ENCODE measurements at regions not wholly inside any gene's neighbourhood (a gene's known extent, or its start where the extent isn't known, plus 50 kb on each side); places are given as distances from the start of the nearest gene placed in this dataset.
A peak's percentile ranks its signal among the peaks of the same experiment; 100 is the strongest.

DNA sequence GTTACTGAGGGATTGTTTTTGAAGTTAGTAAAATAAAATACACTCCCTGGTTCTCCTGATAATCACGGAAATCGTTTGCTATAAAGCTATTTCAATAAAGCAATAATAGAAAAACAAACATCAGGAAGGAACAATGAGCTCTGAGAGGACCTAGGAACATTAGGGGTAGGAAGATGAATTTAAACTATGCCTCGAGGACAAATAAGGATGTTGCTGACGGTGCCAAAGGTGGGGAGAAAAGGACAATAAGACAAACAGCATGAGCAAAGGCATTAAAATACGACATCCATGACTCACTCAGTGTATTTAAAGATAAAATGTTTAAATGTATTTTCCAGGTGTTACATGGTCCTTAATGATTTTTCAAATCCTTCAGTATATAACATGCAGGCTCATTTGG is 110.3 kb downstream of the MTNR1A start:
- H3K27me3 ChIP-seq (ENCODE audit: insufficient read depth, low read length, poor library complexity, severe bottlenecking) = no peaks in the 10 kb centered on the region
- Mint-ChIP-seq H3K27ac (no peak overlapping the region), H3K9me3 (peaks cover 0 to 5% (median 2%) of the 10 kb centered on the region in 5 donors), H3K27me3 (no peaks in the 10 kb centered on the region), H3K36me3 (no peaks in the 10 kb centered on the region), H3K4me3 (no peak overlapping the region), H3K4me1 (no peaks in the 10 kb centered on the region)
- H3K27ac ChIP-seq (ENCODE audit: low read depth, low read length) = no peak overlapping the region
- DNase-seq = no peak
- H3K4me1 ChIP-seq (ENCODE audit: insufficient read depth, low read length) = no peaks in the 10 kb centered on the region
- CTCF ChIA-PET = no interaction called here
- no peaks in the 10 kb centered on the region for H3K36me3 ChIP-seq (ENCODE audit: insufficient read depth, low read length)
- POLR2A ChIA-PET = no interaction called here
- no peaks in the 10 kb centered on the region for H3K9me3 ChIP-seq (ENCODE audit: low read length)
- no peak overlapping the region for H3K4me3 ChIP-seq (ENCODE audit: low read length)

DNA sequence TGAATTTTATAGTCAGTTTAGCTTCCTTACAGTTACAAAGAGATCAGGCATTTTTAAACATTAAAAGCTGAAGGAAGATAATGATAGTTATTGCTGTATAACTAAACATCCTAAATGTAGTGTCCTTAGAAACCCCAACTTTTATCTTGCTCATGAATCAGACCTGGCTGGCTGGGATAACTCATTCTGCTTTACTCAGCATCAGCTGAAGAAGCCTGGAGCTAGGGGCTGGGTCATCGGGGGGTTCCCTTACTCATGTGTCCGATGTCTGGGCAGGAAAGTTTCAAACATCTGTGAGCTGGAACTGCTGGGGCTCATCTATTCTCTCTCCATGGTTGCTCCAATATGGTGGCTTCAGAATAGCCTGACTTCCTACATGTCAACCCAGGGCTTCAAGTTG is 113.9 kb downstream of the MTNR1A start:
- no peaks in the 10 kb centered on the region for H3K9me3 ChIP-seq (ENCODE audit: low read length)
- no peaks in the 10 kb centered on the region for H3K4me1 Mint-ChIP-seq
- no peak overlapping the region for H3K4me3 Mint-ChIP-seq
- DNase-seq = no peak
- H3K27me3 ChIP-seq (ENCODE audit: insufficient read depth, low read length, poor library complexity, severe bottlenecking) = no peaks in the 10 kb centered on the region
- POLR2A ChIA-PET = no interaction called here
- H3K9me3 Mint-ChIP-seq = peaks cover 0 to 6% (median 3%) of the 10 kb centered on the region in 5 donors
- H3K27me3 Mint-ChIP-seq = no peaks in the 10 kb centered on the region
- no peaks in the 10 kb centered on the region for H3K36me3 ChIP-seq (ENCODE audit: insufficient read depth, low read length)
- no peak overlapping the region for H3K27ac Mint-ChIP-seq
- H3K4me1 ChIP-seq (ENCODE audit: insufficient read depth, low read length) = no peaks in the 10 kb centered on the region
- no peak overlapping the region for H3K4me3 ChIP-seq (ENCODE audit: low read length)
- no peaks in the 10 kb centered on the region for H3K36me3 Mint-ChIP-seq
- H3K27ac ChIP-seq (ENCODE audit: low read depth, low read length) = no peak overlapping the region
- CTCF ChIA-PET = no interaction called here

DNA sequence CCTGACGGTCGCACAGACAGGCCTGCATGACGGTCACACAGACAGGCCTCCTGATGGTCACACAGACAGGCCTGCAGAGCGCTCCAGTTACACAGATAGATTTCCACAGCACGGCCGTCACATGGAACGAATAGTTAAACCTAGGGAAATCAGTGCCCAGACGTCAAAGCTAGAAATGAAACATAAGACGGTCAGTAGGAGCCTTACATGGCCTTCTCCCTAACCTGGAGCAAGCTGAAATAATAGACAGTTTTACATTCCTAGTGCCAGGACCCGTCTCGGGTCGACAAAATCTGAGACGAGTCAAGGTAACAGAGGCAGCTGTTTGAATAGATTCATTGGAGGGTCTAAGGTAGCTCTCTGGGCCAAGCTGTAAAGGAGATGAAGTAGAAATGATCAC is 126.9 kb downstream of the MTNR1A start:
- Mint-ChIP-seq H3K27ac (no peak overlapping the region), H3K36me3 (no peaks in the 10 kb centered on the region), H3K27me3 (peaks cover 0 to 2% of the 10 kb centered on the region in 2 donors), H3K4me1 (no peaks in the 10 kb centered on the region), H3K9me3 (peaks cover 0 to 5% (median 0%) of the 10 kb centered on the region in 5 donors), H3K4me3 (no peak overlapping the region)
- Histone ChIP-seq H3K27ac (ENCODE audit: low read depth, low read length) (no peak overlapping the region), H3K27me3 (ENCODE audit: insufficient read depth, low read length, poor library complexity, severe bottlenecking) (no peaks in the 10 kb centered on the region), H3K36me3 (ENCODE audit: insufficient read depth, low read length) (no peaks in the 10 kb centered on the region), H3K9me3 (ENCODE audit: low read length) (no peaks in the 10 kb centered on the region), H3K4me3 (ENCODE audit: low read length) (no peak overlapping the region), H3K4me1 (ENCODE audit: insufficient read depth, low read length) (no peaks in the 10 kb centered on the region)
- POLR2A ChIA-PET = no interaction called here
- CTCF ChIA-PET = no interaction called here
- DNase-seq = no peak

DNA sequence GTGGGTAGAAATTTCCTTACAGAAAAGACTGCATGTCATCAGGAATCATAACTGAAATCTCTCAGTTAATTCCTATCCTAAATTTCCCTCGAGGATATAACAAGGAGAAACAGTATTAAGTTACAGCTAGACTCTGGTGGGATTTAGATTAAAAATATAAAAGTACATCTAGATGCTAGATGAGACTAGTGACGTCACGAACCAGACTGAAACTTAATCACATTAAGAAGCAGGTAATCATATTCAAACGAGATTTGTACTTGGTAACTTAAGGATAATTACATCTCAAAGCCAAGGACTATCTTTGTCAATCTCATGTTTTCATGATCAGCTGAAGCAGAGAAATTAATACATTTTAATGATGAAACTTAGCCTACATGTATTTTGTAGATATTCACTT is 130.6 kb downstream of the MTNR1A start:
- no peaks in the 10 kb centered on the region for H3K4me1 ChIP-seq (ENCODE audit: insufficient read depth, low read length)
- Mint-ChIP-seq H3K36me3 (no peaks in the 10 kb centered on the region), H3K9me3 (no peaks in the 10 kb centered on the region), H3K4me1 (no peaks in the 10 kb centered on the region), H3K27ac (no peak overlapping the region), H3K27me3 (peaks cover 0 to 2% of the 10 kb centered on the region in 2 donors), H3K4me3 (no peak overlapping the region)
- H3K27ac ChIP-seq (ENCODE audit: low read depth, low read length) = no peak overlapping the region
- H3K27me3 ChIP-seq (ENCODE audit: insufficient read depth, low read length, poor library complexity, severe bottlenecking) = no peaks in the 10 kb centered on the region
- ChIA-PET POLR2A (no interaction called here), CTCF (no interaction called here)
- no peaks in the 10 kb centered on the region for H3K36me3 ChIP-seq (ENCODE audit: insufficient read depth, low read length)
- no peak for DNase-seq
- H3K9me3 ChIP-seq (ENCODE audit: low read length) = no peaks in the 10 kb centered on the region
- no peak overlapping the region for H3K4me3 ChIP-seq (ENCODE audit: low read length)

DNA sequence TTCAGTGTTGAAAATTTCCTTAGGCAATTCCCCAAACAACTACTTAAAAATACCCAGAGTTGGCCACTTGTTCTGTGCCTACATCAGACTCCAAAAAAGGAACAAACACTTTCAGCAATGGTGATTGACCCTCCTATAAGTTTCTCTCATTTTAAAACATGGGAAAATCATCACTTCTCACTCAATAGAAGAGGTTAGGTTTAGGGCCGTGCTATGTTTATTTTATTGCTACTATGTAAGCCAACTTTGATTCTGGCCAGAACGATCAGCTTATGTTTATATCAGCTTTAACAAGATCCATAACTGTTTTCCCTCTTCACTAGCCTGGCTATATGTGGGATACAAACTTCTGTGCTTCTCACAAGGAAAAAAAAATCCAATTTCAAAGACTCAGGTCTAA is 133.1 kb downstream of the MTNR1A start:
- Histone ChIP-seq H3K27me3 (ENCODE audit: insufficient read depth, low read length, poor library complexity, severe bottlenecking) (no peaks in the 10 kb centered on the region), H3K4me3 (ENCODE audit: low read length) (no peak overlapping the region), H3K4me1 (ENCODE audit: insufficient read depth, low read length) (no peaks in the 10 kb centered on the region), H3K27ac (ENCODE audit: low read depth, low read length) (no peak overlapping the region), H3K9me3 (ENCODE audit: low read length) (no peaks in the 10 kb centered on the region), H3K36me3 (ENCODE audit: insufficient read depth, low read length) (no peaks in the 10 kb centered on the region)
- no peak for DNase-seq
- ChIA-PET POLR2A (no interaction called here), CTCF (no interaction called here)
- H3K9me3 Mint-ChIP-seq = no peaks in the 10 kb centered on the region
- no peaks in the 10 kb centered on the region for H3K27me3 Mint-ChIP-seq
- H3K4me1 Mint-ChIP-seq = no peaks in the 10 kb centered on the region
- H3K4me3 Mint-ChIP-seq = no peak overlapping the region
- H3K27ac Mint-ChIP-seq = peak overlapping the region in 1 of 8 donors; percentile 29
- no peaks in the 10 kb centered on the region for H3K36me3 Mint-ChIP-seq

DNA sequence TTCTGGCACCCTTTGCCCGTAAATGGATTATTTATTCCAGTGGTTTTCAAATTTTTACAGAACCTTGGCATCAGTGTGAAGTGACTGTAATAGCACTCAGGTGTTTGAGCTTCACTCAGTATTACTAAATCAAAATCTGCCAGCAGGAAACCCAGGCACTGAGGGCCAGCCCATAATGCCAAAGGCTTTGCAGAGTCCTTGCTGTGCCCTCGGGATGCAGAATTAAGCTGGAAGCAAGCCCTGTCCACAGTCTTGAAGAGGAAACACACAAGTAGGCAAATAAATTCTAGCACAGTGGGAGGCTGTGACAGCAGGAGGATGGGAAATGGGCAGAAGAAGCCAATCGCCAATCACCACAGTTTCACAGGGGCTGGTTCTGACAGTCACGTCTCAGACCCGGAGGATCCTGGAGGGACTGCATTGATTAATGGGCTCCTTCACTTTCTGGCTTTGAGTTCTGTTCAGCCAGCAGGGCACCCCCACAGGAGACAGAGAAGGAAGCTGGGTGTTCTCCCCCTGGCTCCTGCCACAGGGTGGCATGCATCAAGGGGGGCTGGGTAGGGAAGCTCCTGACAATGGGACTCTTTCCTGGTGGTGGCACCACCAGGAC is 138.8 kb downstream of the MTNR1A start:
- POLR2A ChIA-PET = no interaction called here
- H3K27me3 ChIP-seq (ENCODE audit: insufficient read depth, low read length, poor library complexity, severe bottlenecking) = no peaks in the 10 kb centered on the region
- H3K9me3 ChIP-seq (ENCODE audit: low read length) = no peaks in the 10 kb centered on the region
- no peak for DNase-seq
- CTCF ChIA-PET = no interaction called here
- Mint-ChIP-seq H3K27me3 (no peaks in the 10 kb centered on the region), H3K36me3 (no peaks in the 10 kb centered on the region), H3K9me3 (no peaks in the 10 kb centered on the region), H3K4me3 (no peak overlapping the region), H3K4me1 (no peaks in the 10 kb centered on the region), H3K27ac (no peak overlapping the region)
- H3K27ac ChIP-seq (ENCODE audit: low read depth, low read length) = no peak overlapping the region
- no peaks in the 10 kb centered on the region for H3K36me3 ChIP-seq (ENCODE audit: insufficient read depth, low read length)
- no peak overlapping the region for H3K4me3 ChIP-seq (ENCODE audit: low read length)
- no peaks in the 10 kb centered on the region for H3K4me1 ChIP-seq (ENCODE audit: insufficient read depth, low read length)

DNA sequence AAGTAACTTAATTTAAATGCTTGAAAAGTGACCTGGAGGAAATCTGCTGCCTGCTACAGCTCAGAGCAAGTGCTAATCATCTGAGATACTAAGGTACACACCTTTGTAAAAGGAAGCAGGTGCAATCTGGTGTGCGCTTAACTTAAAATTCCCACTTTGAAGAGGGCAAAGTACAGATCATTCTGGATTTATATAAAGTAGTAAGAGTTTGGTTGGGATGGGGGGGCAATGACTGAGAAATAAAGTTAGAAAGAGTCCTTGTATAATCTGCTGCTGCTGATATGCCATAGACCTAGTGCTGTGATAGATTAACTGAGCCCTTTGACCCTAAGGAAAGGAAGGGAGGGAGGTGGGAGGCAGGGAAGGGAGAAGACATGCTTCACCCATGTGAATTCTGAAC is 141.0 kb downstream of the MTNR1A start:
- peaks cover 0 to 3% (median 0%) of the 10 kb centered on the region in 5 donors for H3K9me3 Mint-ChIP-seq
- H3K36me3 Mint-ChIP-seq = no peaks in the 10 kb centered on the region
- no peaks in the 10 kb centered on the region for H3K9me3 ChIP-seq (ENCODE audit: low read length)
- no peaks in the 10 kb centered on the region for H3K4me1 ChIP-seq (ENCODE audit: insufficient read depth, low read length)
- H3K27me3 ChIP-seq (ENCODE audit: insufficient read depth, low read length, poor library complexity, severe bottlenecking) = no peaks in the 10 kb centered on the region
- no peak for DNase-seq
- no peaks in the 10 kb centered on the region for H3K4me1 Mint-ChIP-seq
- no peak overlapping the region for H3K27ac ChIP-seq (ENCODE audit: low read depth, low read length)
- POLR2A ChIA-PET = no interaction called here
- H3K36me3 ChIP-seq (ENCODE audit: insufficient read depth, low read length) = no peaks in the 10 kb centered on the region
- CTCF ChIA-PET = interaction anchor here (0.6 kb wide), 1 partner anchor 105 kb away, joined by 3 read pairs; no protein-coding TSS in a partner anchor
- H3K4me3 ChIP-seq (ENCODE audit: low read length) = no peak overlapping the region
- no peak overlapping the region for H3K4me3 Mint-ChIP-seq
- no peaks in the 10 kb centered on the region for H3K27me3 Mint-ChIP-seq
- H3K27ac Mint-ChIP-seq = no peak overlapping the region

DNA sequence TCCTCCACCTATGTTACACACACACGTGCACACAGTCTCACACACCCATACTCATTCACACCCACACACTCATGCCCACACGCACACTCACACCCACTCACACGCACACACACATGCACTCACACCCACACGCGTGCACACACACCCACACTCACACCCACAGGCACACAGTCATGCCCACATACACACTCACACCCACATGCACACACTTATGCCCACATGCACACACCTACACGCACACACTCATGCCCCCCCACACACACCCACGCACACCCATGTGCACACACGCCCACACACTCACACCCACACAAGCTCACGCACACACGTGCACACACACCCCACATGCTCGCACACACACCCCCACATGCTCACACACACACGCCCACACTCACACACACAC is 140.0 kb downstream of the F11 start:
- POLR2A ChIA-PET = no interaction called here
- Mint-ChIP-seq H3K4me3 (no peak overlapping the region), H3K27me3 (peaks cover 3 to 8% of the 10 kb centered on the region in 2 donors), H3K27ac (no peak overlapping the region), H3K36me3 (no peaks in the 10 kb centered on the region), H3K4me1 (no peaks in the 10 kb centered on the region), H3K9me3 (peaks cover 0 to 14% (median 4%) of the 10 kb centered on the region in 5 donors)
- CTCF ChIA-PET = no interaction called here
- Histone ChIP-seq H3K9me3 (ENCODE audit: low read length) (no peaks in the 10 kb centered on the region), H3K27me3 (ENCODE audit: insufficient read depth, low read length, poor library complexity, severe bottlenecking) (no peaks in the 10 kb centered on the region), H3K4me3 (ENCODE audit: low read length) (no peak overlapping the region), H3K4me1 (ENCODE audit: insufficient read depth, low read length) (no peaks in the 10 kb centered on the region), H3K27ac (ENCODE audit: low read depth, low read length) (no peak overlapping the region), H3K36me3 (ENCODE audit: insufficient read depth, low read length) (no peaks in the 10 kb centered on the region)
- DNase-seq = no peak
